ENCODE measurements at regions not wholly inside any gene's neighbourhood (a gene's known extent, or its start where the extent isn't known, plus 50 kb on each side); places are given as distances from the start of the nearest gene placed in this dataset.

- DNase-seq: no peak
- no peaks in the 10 kb centered on the region for H3K4me1 ChIP-seq (replicated peaks in 1 of 2)
- TF ChIP-seq POLR2A (IDR thresholded peaks at IDR 0.05): no peak
- no peak for TF ChIP-seq CTCF (IDR thresholded peaks at IDR 0.05)
- WGBS, 4 donors: 88 to 100% (median 94%) methylated on average over 2 of the region's 2 CpGs
- no peak overlapping the region for H3K4me3 ChIP-seq
- H3K27ac ChIP-seq: no peak overlapping the region
- no peaks in the 10 kb centered on the region for H3K27me3 ChIP-seq
- intact Hi-C loops (cut with DNase I): no loop called here
- no peaks in the 10 kb centered on the region for H3K36me3 ChIP-seq (replicated peaks in 1 of 2)
- H3K9me3 ChIP-seq (replicated peaks in 1 of 3): no peaks in the 10 kb centered on the region
These were observed 1180.0 kb upstream of the CITED2 start for GRCh38 chr6:140554421-140554820.

DNA sequence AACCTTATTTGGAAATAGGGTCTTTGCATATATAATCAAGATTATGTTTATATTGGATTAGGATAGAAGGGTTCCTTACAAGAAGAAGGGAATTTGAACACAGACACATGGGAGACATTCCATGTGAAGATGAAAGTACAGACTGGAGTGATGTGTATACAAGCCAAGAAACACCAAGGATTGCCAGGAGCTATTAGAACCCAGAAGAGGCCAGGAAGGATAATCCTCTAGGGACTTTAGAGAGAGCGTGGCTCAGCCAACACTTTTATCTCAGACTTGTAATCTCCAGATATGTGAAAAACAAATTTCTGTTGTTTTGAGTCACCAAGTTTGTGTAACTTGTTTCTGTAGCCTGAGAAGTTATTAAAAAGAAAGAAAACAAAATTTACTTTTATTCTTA is 1173.9 kb upstream of the CITED2 start:
- Histone ChIP-seq H3K36me3 (replicated peaks in 1 of 2) (no peaks in the 10 kb centered on the region), H3K27me3 (no peaks in the 10 kb centered on the region), H3K9me3 (replicated peaks in 1 of 3) (no peaks in the 10 kb centered on the region), H3K4me3 (no peak overlapping the region), H3K27ac (no peak overlapping the region), H3K4me1 (replicated peaks in 1 of 2) (no peaks in the 10 kb centered on the region)
- TF ChIP-seq POLR2A (IDR thresholded peaks at IDR 0.05): no peak
- TF ChIP-seq CTCF (IDR thresholded peaks at IDR 0.05): no peak
- WGBS, 4 donors: 67 to 85% (median 82%) methylated on average over 1 of the region's 1 CpG
- no peak for DNase-seq
- intact Hi-C loops (cut with DNase I): no loop called here

- Histone ChIP-seq H3K27me3 (no peaks in the 10 kb centered on the region), H3K9me3 (replicated peaks in 1 of 3) (no peaks in the 10 kb centered on the region), H3K4me1 (replicated peaks in 1 of 2) (no peaks in the 10 kb centered on the region), H3K4me3 (no peak overlapping the region), H3K27ac (no peak overlapping the region), H3K36me3 (replicated peaks in 1 of 2) (no peaks in the 10 kb centered on the region)
- intact Hi-C loops (cut with DNase I): no loop called here
- WGBS, 4 donors: 67 to 86% (median 83%) methylated on average over 3 of the region's 3 CpGs
- DNase-seq: no peak
- TF ChIP-seq POLR2A (IDR thresholded peaks at IDR 0.05) (no peak), CTCF (IDR thresholded peaks at IDR 0.05) (no peak)
These were observed 1172.2 kb upstream of the CITED2 start for GRCh38 chr6:140546640-140547039.

DNA sequence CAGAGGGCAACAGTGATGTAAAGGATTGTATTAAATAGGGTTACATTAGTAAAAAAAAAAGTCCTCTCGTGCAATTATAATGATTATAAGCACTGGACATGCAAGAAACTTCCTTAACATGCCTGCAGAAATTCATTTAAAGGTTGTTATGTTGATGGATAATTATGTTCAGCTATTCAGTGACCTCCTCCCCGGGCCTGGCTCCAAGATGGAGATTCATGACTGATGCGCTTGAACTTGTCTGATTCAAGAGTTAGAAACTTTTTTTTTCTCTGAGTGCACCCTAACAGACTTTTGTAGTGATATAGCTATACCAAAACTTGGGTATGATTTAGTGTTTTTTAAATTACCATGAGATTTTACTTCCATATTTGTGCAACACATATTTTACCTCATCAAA is 1170.0 kb upstream of the CITED2 start:
- no peak overlapping the region for H3K27ac ChIP-seq
- H3K9me3 ChIP-seq (replicated peaks in 1 of 3): no peaks in the 10 kb centered on the region
- no peaks in the 10 kb centered on the region for H3K36me3 ChIP-seq (replicated peaks in 1 of 2)
- 84 to 90% (median 88%) methylated on average over 3 of the region's 3 CpGs for WGBS, 4 donors
- intact Hi-C loops (cut with DNase I): no loop called here
- no peak for DNase-seq
- no peak overlapping the region for H3K4me3 ChIP-seq
- no peaks in the 10 kb centered on the region for H3K27me3 ChIP-seq
- TF ChIP-seq CTCF (IDR thresholded peaks at IDR 0.05) (no peak), POLR2A (IDR thresholded peaks at IDR 0.05) (no peak)
- H3K4me1 ChIP-seq (replicated peaks in 1 of 2): no peaks in the 10 kb centered on the region
